ENCODE measurements at regions not wholly inside any gene's neighbourhood (a gene's known extent, or its start where the extent isn't known, plus 50 kb on each side); places are given as distances from the start of the nearest gene placed in this dataset.

GRCh38 chr22:48448821-48449220 is 1378.9 kb downstream of the BRD1 start:
- H3K27ac ChIP-seq = no peak overlapping the region
- TF ChIP-seq CTCF (conservative IDR thresholded peaks at IDR 0.05) = no peak

GRCh38 chr22:48445113-48445827 is 1382.4 kb downstream of the BRD1 start:
- TF ChIP-seq CTCF (conservative IDR thresholded peaks at IDR 0.05) = no peak
- H3K27ac ChIP-seq = no peak overlapping the region

GRCh38 chr22:48444320-48445112 is 1383.2 kb downstream of the BRD1 start:
- no peak overlapping the region for H3K27ac ChIP-seq

GRCh38 chr22:48443680-48444079 is 1384.0 kb downstream of the BRD1 start:
- TF ChIP-seq CTCF (conservative IDR thresholded peaks at IDR 0.05) = no peak
- no peak overlapping the region for H3K27ac ChIP-seq

More at GRCh38 chr22:48444320-48445112, 1383.2 kb downstream of the BRD1 start:
- no peak for TF ChIP-seq CTCF (conservative IDR thresholded peaks at IDR 0.05)

GRCh38 chr22:48442663-48443062 is 1385.0 kb downstream of the BRD1 start:
- H3K27ac ChIP-seq = no peak overlapping the region
- TF ChIP-seq CTCF (conservative IDR thresholded peaks at IDR 0.05) = no peak

GRCh38 chr22:48441553-48441850 is 1386.2 kb downstream of the BRD1 start:
- TF ChIP-seq CTCF (conservative IDR thresholded peaks at IDR 0.05) = no peak
- H3K27ac ChIP-seq = no peak overlapping the region

GRCh38 chr22:48440673-48441552 is 1386.8 kb downstream of the BRD1 start:
- H3K27ac ChIP-seq = no peak overlapping the region
- TF ChIP-seq CTCF (conservative IDR thresholded peaks at IDR 0.05) = no peak

All from VCaP (cell line).